Amniotic epithelial cell (primary cell): ENCODE measurements at regions not wholly inside any gene's neighbourhood (a gene's known extent, or its start where the extent isn't known, plus 50 kb on each side); places are given as distances from the start of the nearest gene placed in this dataset.

Experiments
- DNase-seq: peaks from one replicate; pipeline ENCODE4 v3.0.0-alpha.2; 2010; ENCODE audit warnings: low read depth

DNA sequence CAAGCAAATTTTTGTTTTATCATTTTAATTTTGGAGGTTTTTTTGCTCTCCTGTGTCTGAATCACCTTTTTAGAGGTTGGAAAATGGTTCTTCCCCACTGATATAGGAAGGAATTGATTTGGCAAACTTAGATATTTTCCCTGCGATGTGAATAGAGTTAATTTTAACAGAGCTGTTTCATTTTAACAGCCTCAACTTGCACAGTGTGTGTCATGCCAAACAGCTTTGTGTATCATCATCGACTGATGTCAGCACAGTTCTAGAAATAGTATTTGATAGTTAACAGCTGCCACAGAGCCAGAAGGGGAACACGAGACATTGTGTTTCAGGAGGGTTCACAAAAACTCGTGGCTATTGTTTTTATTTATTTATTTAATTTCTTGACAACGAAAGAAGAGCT lies 243.1 kb upstream of the FOXN3 start:
- DNase-seq, result no peak

DNA sequence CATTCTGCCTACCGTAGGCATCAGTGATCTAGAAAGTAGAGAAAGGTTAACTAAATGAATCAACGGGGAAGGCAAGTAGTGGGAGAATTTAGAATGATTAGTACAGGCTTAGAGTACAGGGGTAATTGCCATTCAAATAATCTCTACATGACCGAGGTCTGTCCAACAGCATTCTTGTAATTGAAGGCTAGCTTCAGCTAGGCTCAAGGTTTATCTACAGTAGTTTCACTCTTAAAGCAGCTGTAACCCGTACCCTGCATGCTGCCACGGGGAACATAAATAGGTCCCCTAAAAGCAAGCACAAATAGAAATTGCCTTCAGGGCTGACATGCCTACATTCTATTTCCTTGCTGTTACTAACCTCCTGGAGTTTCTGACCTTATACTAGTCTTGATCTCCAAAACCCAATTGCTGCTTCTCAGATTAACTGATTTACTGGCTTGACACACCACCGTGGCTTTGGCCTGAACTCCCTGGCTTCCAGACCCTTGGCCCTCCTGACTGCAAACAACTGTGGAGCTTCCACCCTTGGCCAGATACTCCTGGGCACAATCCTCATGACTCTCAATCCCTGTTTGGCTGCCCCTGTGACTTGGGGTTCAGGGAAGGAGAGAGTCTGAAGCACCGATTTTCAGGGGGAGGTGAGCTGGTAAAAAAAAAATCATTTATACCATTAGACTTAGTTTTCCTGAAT lies 242.1 kb upstream of the FOXN3 start:
- DNase-seq, result no peak

DNA sequence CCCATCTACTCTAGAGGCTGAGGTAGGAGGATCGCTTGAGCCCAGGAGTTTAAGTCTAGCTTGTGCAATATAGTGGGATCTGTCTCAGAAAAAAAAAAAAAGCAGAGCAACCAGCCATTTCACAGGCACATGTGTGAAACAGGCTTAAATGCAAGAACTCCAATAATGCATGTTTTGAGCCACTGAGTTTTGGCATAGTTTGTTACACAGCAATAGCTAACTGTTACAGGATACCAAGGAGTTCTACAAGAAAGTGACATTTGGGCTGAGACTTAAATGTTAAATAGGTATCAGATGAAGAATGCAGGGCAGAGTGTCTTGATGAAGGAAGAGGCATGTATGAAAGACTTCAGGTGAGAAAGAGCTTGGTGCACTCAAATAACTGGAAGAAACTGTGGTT lies 240.0 kb upstream of the FOXN3 start:
- no peak for DNase-seq

DNA sequence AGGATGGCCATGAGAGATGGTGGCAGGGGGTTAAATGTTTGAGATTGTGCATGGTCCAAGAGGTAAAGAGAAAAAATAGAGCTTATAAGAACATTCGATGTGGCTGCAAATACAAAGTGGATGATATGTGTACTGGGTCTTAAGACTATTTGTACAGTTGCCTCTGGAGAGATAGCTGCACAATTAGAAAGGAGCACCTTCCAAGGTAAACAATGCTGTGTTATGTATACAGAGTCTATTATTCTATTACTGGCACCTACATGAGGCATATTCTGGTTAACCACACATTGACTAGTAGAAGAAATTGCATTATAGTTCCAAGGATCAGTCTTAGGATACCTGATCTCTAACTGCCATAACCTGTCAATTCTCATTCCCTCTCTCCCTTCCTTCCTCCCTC lies 238.0 kb upstream of the FOXN3 start:
- no peak for DNase-seq

DNA sequence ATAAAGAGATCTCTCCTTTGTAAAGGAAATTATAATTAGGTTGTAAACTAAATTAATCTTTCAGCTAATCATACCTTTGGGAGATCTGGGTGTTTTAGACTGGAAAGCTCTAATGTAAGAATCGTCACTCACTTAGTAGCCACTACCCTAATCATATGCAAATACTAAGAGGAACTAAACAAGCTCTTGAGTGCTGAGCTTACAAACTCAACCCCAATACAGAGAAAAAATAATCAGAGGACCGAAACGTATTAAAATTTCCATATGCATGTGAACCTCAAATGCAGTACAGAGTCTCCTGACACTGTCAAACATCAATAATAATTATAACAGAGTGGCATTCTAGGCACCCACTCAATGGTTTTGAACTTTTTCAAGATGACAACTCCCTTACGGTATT lies 235.3 kb upstream of the FOXN3 start:
- no peak for DNase-seq

DNA sequence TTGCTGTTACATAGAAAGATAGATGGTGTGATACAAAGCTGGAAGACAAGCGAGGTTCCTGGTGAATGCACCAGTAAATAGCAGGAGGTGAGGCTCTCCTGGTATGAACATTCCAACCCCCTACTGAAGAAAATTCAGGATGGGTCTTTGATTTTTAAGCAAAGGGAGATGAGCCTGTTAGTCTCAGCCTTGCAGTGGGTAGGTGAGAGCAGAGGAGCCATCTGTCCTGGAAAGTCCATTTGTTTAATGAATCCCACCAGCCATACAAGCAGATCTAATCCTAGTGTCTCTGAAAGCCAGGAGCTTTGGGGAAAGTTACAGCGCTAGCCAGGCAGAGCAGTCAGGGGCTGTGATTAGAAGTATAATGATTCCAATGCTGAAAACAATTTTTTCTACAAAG lies 234.8 kb upstream of the FOXN3 start:
- no peak for DNase-seq

DNA sequence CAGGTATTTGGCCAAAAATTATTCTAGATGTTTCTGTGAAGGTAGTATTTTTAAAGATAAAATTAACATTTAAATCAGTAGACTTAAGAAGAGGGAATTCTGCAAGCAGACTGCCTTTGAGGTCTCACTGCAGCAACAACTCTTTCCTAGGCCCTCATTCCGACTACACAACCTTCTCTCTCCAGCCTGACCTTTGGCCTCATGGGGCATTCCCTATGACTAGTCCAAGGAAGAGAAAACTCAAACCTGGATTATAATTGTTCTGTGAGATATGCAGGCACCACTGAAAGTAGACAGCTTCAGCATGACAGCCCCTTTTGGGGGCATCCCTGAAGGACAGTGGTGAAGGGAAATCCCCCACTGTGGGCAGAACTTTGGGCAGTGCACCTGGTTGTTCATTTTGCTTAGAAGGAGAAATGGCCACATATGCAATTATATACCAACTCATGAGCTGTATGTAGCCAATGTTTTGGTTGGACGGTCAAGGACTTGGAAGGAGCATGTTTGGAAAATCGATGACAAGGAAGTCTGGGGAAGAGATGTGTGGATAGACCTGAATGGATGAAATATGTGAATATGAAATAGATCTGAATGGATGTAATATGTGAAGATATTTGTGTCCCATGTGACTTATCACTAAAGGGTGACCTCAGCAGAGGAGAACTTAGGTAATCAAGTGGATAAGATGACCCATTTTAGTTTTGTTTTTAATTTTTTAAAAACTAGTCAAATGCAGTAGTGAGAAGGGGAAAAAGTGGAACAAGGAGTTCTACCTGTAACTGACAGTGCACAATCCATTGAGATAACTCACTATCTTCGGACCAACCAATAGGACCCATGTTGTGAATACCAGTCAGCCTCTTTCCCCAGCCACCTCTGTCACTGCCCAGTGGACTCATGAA lies 233.3 kb upstream of the FOXN3 start:
- DNase-seq, result peak; percentile 22

DNA sequence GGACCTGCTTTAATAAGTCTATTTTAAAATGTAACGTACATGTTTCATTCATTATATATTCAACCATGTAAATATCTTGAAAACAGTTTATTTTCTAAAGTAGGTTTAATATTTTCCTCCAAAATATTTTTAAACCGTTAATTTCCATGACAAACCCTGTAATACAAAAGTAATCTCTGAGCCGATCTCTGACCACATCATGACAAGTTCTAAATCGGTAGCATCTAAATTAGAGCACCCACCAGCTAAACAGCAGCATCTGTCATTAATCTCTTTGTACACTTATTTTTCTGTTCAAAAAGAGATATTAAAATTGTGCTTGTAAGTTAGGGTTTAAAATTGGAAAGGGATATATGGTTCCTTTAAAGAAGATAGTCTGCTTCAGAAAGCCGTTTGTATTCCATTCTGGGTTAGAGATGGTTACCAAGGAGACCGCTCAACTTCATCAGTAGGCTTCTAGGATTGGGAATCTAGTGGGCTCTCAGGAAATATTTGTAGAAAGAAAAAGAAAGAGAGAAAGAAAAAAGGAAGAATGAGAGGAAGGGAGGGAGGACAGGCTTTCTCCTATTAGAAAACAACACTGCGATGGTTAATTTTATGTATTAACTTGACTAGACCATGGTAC lies 232.5 kb upstream of the FOXN3 start:
- no peak for DNase-seq

DNA sequence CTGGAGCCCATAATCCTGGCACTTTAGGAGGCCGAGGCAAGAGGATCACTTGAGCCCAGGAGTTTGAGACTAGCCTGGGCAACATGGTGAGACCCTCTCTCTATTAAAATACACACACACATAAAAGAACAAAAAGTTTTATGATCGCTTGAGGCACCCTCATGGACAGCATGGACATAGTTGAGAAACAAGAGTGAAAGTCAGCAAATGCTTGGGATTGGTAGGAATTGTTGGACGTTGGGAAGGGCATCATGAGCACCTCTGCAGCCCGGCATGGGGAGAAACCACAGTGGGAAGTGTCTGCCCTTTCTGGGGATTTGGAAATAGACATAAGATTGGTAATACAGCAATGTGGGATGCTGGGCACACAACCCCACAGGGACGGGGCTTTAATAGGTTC lies 231.9 kb upstream of the FOXN3 start:
- DNase-seq, result no peak

DNA sequence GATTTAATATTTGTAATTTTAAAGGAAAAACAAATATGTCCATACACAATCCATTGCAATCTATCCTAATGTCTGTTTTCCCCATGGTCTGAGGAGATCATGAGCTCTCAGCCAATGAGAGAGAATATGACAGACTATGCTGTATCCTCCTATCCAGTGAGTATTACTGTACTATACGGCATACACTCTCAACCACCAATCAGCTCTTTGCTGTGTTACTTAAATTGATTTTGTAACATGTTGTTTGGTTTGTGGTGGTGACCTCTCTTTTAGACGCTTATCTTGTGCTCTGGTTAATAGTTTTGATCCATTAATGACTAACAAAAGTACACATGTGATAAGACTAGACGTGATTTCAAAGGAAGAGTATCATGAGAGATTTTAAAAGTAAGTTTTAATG lies 231.5 kb upstream of the FOXN3 start:
- DNase-seq, result peak; percentile 91

DNA sequence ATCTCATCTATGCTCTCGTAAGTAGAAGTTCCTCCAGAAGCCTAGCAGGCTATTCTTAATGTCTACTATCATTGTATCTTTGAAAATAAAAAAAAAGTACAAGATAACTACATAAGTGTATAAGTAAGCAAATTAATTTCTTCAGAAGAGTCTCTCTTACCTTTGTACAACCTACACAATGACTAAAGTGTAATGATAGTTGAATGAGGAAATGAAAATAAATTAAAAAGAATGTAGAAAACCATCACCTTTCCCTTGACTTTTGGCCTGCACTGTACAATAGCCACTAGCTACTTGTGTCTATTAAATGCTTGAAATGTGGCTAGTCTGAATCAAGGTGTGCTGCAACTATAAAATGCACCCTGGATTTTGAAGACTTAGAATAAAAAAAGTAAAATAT lies 229.9 kb upstream of the FOXN3 start:
- no peak for DNase-seq

DNA sequence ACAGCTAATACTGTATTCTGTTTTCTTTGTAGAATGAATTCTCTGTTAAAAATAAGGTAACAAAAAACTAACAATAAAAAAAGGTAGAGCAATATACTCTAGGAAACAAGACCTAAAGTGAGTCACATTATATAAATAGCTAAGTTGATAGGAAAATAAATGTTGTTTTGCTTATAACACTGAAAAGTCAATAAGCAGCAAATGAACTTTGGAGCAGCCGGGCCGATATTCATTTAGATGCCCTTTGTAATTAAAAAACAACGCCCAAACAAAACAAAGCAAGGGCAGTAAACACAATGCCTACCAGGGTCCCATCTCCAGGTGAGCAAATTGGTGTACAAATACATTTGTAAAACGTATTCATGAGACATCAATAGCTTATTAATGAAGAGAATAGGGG lies 227.6 kb upstream of the FOXN3 start:
- no peak for DNase-seq

DNA sequence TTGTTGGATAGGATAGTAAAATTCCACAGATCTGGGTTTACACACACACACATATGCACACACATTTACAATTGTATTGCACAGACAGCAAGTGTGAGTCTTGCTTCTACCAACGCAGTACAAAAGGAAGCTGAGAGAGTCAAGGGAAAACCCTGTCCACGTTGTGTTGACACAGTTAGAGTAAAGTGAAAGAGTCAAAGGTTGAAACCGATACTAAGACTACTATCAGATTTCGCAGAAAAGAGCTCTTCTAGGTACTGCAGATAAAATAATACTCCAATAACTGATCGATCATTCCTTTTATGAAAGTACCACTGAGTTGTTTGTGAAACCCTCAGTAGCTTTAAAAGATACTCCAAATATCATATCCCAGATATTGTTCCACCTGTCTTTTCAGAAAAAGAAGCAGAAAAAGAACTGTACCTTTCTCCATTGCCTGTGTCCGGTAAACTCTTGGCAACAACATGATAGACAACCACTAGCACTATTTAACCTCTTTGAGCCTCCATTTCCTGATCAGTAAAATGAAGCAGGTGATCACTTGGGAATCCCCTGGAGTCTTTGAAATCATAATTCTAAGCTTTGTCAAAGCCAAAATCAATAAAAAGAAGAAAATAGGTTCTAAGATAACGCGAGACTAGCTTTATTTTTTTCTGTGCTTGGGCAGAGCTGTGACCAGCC lies 224.6 kb upstream of the FOXN3 start:
- no peak for DNase-seq

DNA sequence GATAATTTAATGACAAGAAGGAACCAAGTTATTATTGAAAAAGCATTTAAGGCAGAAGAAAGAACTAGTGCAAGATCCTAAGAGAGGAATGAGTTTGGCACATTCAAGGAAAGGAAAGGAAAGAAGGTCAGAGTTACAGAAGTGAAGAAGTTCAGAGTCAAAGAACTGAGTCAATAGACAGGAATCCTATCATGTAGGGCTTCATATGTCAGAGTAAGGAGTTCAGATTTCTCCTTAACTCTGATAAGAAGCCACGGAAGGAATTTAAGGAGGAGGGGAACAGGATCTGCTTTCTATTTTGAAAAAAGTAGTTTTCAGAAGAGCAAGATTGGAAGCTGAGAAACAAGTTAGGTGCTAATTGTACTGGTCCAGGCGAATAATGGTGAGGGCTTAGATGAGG lies 223.1 kb upstream of the FOXN3 start:
- DNase-seq, result peak; percentile 76

DNA sequence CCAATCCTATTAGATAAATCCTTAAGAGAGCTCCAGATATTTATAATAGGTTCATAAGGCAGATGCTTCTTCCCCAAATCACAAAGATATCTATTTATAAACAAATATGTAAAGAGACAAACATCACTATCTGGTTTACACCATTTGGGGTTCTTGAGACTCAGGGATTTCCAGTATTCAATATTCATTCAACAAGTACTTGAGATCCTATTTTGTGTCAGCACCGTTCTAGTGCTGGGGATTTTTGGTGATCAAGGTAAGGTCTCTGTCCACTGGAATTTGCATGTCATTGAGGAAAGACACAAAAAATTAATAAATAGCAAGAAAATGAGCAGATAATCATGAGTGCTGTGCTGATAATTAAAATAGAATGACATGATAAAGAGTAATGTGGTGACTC lies 222.7 kb upstream of the FOXN3 start:
- no peak for DNase-seq

DNA sequence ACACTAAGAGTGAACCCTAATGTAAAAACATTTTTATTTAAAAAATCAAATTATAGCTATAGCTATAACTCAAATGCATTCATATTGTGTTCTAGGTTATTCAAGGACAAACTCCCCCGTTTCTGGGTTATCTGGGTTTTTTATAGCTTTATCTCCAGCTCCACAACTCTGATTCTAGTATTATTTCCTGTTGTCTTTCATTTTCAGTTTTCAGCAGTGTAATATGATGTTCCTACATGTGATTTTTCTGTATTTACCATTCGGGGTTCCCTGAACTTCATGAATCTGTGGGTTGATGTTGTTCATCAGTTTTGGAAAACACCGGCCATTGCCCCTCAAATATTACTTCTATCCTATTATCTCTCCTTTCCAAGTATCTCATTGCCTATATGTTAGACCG lies 221.9 kb upstream of the FOXN3 start:
- no peak for DNase-seq

DNA sequence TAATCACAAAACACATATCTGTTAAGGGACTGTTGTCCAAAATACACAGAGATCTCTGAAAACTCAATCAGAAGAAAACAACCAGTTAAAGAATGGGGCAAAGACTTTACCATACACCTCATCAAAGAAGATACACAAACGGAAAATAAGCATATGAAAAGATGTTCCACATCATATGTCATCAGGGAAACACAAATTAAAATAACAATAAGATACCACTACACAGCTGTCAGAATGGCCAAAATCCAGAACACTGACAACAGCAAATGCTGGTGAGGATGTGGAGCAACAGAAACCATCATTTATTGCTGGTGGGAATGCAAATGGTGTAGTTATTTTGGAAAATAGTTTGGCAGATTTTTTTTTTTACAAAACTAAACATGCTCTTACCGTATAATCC lies 220.5 kb upstream of the FOXN3 start:
- no peak for DNase-seq

DNA sequence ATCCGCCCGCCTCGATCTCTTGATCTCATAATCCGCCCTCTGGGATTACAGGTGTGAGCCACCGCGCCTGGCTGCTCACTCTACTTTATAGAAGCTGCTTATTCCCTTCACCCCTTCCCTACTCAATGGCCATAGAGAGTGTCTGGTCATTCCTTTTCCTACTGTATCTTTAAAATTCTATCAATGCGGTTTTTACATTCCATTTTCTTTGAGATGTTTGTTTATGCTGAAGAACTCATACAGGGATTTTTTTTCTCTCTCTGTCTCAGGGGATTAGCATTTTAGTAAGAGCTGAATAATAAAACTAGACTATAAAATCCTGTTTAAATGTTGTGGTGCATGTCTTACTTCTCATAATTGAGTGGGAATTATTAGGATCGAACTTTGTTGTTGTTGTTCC lies 218.6 kb upstream of the FOXN3 start:
- DNase-seq, result no peak

DNA sequence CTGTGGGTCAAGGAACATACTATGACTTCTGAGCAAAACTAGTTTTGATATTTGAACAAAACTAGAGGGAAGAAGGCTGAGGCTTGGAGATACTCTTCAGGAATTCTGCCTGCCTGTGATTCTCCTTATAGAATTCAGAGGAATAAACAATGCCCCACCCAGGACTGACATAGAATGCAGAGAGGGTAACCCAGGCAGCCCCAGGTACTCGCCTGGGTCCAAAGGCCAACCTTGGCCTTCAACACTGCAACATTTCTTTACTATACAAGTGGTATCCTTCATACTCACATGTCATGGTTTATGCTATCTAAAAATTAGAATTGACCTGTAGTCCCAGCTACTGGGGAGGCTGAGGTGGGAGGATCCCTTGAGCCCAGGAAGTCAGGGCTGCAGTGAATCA lies 217.0 kb upstream of the FOXN3 start:
- no peak for DNase-seq

DNA sequence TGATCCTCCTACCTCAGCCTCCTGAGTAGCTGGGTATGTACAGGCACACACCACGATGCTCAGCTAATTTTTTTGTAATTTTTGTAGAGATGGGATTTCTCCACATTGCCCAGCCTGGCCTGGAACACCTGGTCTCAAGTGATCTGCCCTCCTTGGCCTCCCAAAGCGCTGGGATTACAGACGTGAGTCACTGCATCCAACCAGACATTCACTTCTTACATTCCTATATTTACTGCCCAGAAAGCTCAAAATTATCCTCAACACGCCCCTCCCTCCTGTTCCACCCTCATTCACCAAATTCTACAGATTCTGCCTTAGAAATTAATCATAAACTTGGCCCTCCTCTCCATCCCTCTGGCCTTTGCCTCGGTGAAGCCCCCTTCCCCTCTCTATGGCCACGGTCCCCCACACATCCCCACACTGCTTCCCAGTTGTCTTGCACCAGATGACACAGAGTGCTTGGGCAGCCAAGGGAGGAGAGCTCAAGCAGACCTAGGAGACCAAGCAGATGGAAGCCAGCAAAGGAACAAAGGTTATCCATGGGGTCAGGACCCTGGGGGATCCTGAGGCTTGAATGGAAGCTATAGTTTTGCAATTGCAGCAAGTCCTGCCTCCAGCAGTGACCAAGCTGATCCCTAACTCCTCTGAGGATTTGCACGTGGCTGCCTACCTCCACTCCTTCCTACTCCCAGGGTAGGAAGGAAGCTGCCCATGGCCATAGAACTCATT lies 213.2 kb upstream of the FOXN3 start:
- DNase-seq, result peak; percentile 16

DNA sequence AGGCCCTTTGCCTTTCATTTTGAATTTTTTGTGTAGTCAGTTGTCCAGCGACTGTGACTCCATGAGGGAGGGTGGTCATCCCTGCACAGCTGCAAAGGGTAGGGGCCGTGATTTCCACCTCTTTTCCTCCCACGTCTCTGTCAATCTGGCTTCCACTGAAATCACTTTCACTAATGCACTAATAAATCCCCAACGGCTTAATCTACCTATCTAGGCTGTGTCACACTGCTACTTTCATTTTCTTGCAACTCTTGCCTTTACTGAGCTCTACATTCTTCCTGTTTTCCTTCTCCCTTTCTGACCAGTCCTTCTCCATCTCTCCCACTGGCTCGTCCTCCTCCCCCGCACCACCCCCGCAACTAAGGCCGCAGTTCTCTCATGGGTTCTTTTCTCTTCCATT lies 212.3 kb upstream of the FOXN3 start:
- DNase-seq, result peak; percentile 15

DNA sequence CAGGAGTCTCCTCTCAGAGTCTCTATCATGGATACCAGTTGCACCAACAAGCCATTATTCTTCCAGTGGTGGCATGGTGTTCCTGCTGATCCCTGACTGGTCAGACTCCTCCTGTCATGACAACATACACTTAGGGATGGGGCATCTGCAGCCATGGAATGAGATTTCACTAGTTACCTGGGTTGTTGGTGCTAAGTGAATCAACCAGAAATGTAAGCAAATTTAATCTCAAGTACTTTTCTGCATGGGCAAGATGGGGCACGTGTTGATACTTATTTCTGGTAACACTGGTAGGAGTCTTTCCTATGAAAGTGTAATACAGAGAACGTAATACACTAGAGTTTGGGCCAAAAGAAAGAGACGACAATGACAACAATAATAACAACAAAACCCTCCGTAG lies 211.5 kb upstream of the FOXN3 start:
- DNase-seq, result no peak
